ENCODE measurements at regions not wholly inside any gene's neighbourhood (a gene's known extent, or its start where the extent isn't known, plus 50 kb on each side); places are given as distances from the start of the nearest gene placed in this dataset.

DNA sequence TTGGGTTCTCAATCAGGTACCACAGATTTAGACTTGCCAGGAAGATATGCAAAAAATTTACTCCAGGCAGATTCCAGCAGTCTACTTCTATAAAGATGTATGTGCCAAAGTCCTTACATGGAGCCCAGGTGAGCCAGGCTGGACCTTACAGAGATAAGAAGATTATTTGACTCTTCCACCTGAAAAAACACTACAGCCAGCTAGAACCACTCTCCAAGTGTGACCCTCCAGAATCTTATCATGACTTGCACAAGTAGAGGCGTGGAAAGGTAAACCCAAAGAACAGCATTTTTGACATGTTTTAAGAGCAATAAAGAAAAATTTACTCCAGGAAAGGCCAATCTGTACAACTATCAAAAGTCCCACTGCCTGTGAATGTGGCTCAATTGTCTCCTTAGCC is 146.8 kb upstream of the DPT start:
- Mint-ChIP-seq H3K27ac (no peak overlapping the region), H3K4me1 (no peaks in the 10 kb centered on the region), H3K9me3 (peaks cover 0 to 4% (median 1%) of the 10 kb centered on the region in 7 donors), H3K4me3 (no peak overlapping the region), H3K36me3 (no peaks in the 10 kb centered on the region), H3K27me3 (peaks cover 9% of the 10 kb centered on the region)
- no peak overlapping the region for H3K27ac ChIP-seq (ENCODE audit: insufficient read depth, low read length, poor library complexity, severe bottlenecking)
- no peaks in the 10 kb centered on the region for H3K9me3 ChIP-seq (ENCODE audit: control insufficient read depth in 2 of 2, low read length in 2 of 2)
- H3K36me3 ChIP-seq (ENCODE audit: control insufficient read depth, insufficient read depth, low read length) = no peaks in the 10 kb centered on the region
- no peak overlapping the region for H3K4me3 ChIP-seq (ENCODE audit: low read depth, low read length)
- ATAC-seq (ENCODE audit: low read depth in 2 of 2) (no peak), DNase-seq (no peak)
- no peaks in the 10 kb centered on the region for H3K27me3 ChIP-seq (ENCODE audit: control insufficient read depth, insufficient read depth, low read length)
- H3K4me1 ChIP-seq (ENCODE audit: control insufficient read depth, insufficient read depth, low read length, poor library complexity, severe bottlenecking) = no peaks in the 10 kb centered on the region

- Mint-ChIP-seq H3K4me1 (no peaks in the 10 kb centered on the region), H3K27me3 (peaks cover 12% of the 10 kb centered on the region), H3K9me3 (peaks cover 0 to 4% (median 1%) of the 10 kb centered on the region in 7 donors), H3K4me3 (no peak overlapping the region), H3K36me3 (no peaks in the 10 kb centered on the region), H3K27ac (no peak overlapping the region)
- H3K4me3 ChIP-seq (ENCODE audit: low read depth, low read length) = no peak overlapping the region
- ATAC-seq (ENCODE audit: low read depth in 2 of 2) (no peak), DNase-seq (no peak)
- H3K4me1 ChIP-seq (ENCODE audit: control insufficient read depth, insufficient read depth, low read length, poor library complexity, severe bottlenecking) = no peaks in the 10 kb centered on the region
- no peaks in the 10 kb centered on the region for H3K9me3 ChIP-seq (ENCODE audit: control insufficient read depth in 2 of 2, low read length in 2 of 2)
- H3K27ac ChIP-seq (ENCODE audit: insufficient read depth, low read length, poor library complexity, severe bottlenecking) = no peak overlapping the region
- no peaks in the 10 kb centered on the region for H3K27me3 ChIP-seq (ENCODE audit: control insufficient read depth, insufficient read depth, low read length)
- H3K36me3 ChIP-seq (ENCODE audit: control insufficient read depth, insufficient read depth, low read length) = no peaks in the 10 kb centered on the region
Measured at GRCh38 chr1:168876830-168877229, 147.8 kb upstream of the DPT start.

GRCh38 chr1:168879896-168880734 is 151.1 kb upstream of the DPT start:
- no peaks in the 10 kb centered on the region for H3K27me3 ChIP-seq (ENCODE audit: control insufficient read depth, insufficient read depth, low read length)
- H3K27me3 Mint-ChIP-seq = peaks cover 16% of the 10 kb centered on the region
- no peaks in the 10 kb centered on the region for H3K9me3 ChIP-seq (ENCODE audit: control insufficient read depth in 2 of 2, low read length in 2 of 2)
- no peak for DNase-seq
- H3K9me3 Mint-ChIP-seq = peaks cover 0 to 8% (median 0%) of the 10 kb centered on the region in 7 donors
- no peak for ATAC-seq (ENCODE audit: low read depth in 2 of 2)
- H3K36me3 Mint-ChIP-seq = no peaks in the 10 kb centered on the region
- H3K36me3 ChIP-seq (ENCODE audit: control insufficient read depth, insufficient read depth, low read length) = no peaks in the 10 kb centered on the region
- H3K27ac ChIP-seq (ENCODE audit: insufficient read depth, low read length, poor library complexity, severe bottlenecking) = no peak overlapping the region
- no peak overlapping the region for H3K4me3 Mint-ChIP-seq
- no peaks in the 10 kb centered on the region for H3K4me1 ChIP-seq (ENCODE audit: control insufficient read depth, insufficient read depth, low read length, poor library complexity, severe bottlenecking)
- H3K4me1 Mint-ChIP-seq = no peaks in the 10 kb centered on the region
- no peak overlapping the region for H3K27ac Mint-ChIP-seq
- H3K4me3 ChIP-seq (ENCODE audit: low read depth, low read length) = no peak overlapping the region

- Mint-ChIP-seq H3K4me3 (no peak overlapping the region), H3K27ac (no peak overlapping the region), H3K27me3 (peaks cover 10% of the 10 kb centered on the region), H3K9me3 (peaks cover 0 to 11% (median 2%) of the 10 kb centered on the region in 7 donors), H3K4me1 (no peaks in the 10 kb centered on the region), H3K36me3 (no peaks in the 10 kb centered on the region)
- Histone ChIP-seq H3K9me3 (ENCODE audit: control insufficient read depth in 2 of 2, low read length in 2 of 2) (no peaks in the 10 kb centered on the region), H3K27me3 (ENCODE audit: control insufficient read depth, insufficient read depth, low read length) (no peaks in the 10 kb centered on the region), H3K4me3 (ENCODE audit: low read depth, low read length) (no peak overlapping the region), H3K36me3 (ENCODE audit: control insufficient read depth, insufficient read depth, low read length) (no peaks in the 10 kb centered on the region), H3K27ac (ENCODE audit: insufficient read depth, low read length, poor library complexity, severe bottlenecking) (no peak overlapping the region), H3K4me1 (ENCODE audit: control insufficient read depth, insufficient read depth, low read length, poor library complexity, severe bottlenecking) (no peaks in the 10 kb centered on the region)
- ATAC-seq (ENCODE audit: low read depth in 2 of 2) = no peak
- no peak for DNase-seq
Measured at GRCh38 chr1:168881656-168882260, 152.8 kb upstream of the DPT start.

DNA sequence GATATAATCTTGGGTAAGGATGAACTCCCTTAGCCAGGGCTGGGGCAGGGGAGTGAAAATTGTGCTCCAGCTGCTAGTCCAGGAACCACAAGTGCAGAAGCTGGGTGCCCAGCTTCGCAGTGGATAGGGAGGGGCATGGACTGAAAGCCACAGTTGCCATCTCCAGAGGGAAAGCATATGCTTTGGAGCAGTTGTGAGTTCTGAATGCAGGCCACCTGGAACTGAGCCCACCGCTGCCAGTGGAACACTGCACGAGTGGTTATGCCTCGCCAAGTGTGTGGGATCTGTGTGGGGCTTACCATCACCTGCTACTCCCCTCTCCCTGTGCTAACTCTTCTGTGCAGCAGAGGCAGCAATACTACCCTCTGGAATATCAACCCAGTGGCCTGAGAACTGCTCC is 158.4 kb upstream of the DPT start:
- Mint-ChIP-seq H3K9me3 (peaks cover 0 to 14% (median 2%) of the 10 kb centered on the region in 7 donors), H3K4me3 (no peak overlapping the region), H3K4me1 (no peaks in the 10 kb centered on the region), H3K27me3 (no peaks in the 10 kb centered on the region), H3K27ac (no peak overlapping the region), H3K36me3 (no peaks in the 10 kb centered on the region)
- no peak for ATAC-seq (ENCODE audit: low read depth in 2 of 2)
- no peak for DNase-seq
- no peaks in the 10 kb centered on the region for H3K4me1 ChIP-seq (ENCODE audit: control insufficient read depth, insufficient read depth, low read length, poor library complexity, severe bottlenecking)
- H3K27ac ChIP-seq (ENCODE audit: insufficient read depth, low read length, poor library complexity, severe bottlenecking) = no peak overlapping the region
- peaks cover 3% of the 10 kb centered on the region for H3K27me3 ChIP-seq (ENCODE audit: control insufficient read depth, insufficient read depth, low read length)
- H3K36me3 ChIP-seq (ENCODE audit: control insufficient read depth, insufficient read depth, low read length) = no peaks in the 10 kb centered on the region
- no peak overlapping the region for H3K4me3 ChIP-seq (ENCODE audit: low read depth, low read length)
- no peaks in the 10 kb centered on the region for H3K9me3 ChIP-seq (ENCODE audit: control insufficient read depth in 2 of 2, low read length in 2 of 2)

- Histone ChIP-seq H3K27ac (ENCODE audit: insufficient read depth, low read length, poor library complexity, severe bottlenecking) (no peak overlapping the region), H3K9me3 (ENCODE audit: control insufficient read depth in 2 of 2, low read length in 2 of 2) (no peaks in the 10 kb centered on the region), H3K4me1 (ENCODE audit: control insufficient read depth, insufficient read depth, low read length, poor library complexity, severe bottlenecking) (no peaks in the 10 kb centered on the region), H3K27me3 (ENCODE audit: control insufficient read depth, insufficient read depth, low read length) (peaks cover 7% of the 10 kb centered on the region), H3K4me3 (ENCODE audit: low read depth, low read length) (no peak overlapping the region), H3K36me3 (ENCODE audit: control insufficient read depth, insufficient read depth, low read length) (no peaks in the 10 kb centered on the region)
- Mint-ChIP-seq H3K4me1 (no peaks in the 10 kb centered on the region), H3K27me3 (no peaks in the 10 kb centered on the region), H3K27ac (no peak overlapping the region), H3K4me3 (no peak overlapping the region), H3K9me3 (peaks cover 0 to 14% (median 2%) of the 10 kb centered on the region in 7 donors), H3K36me3 (no peaks in the 10 kb centered on the region)
- ATAC-seq (ENCODE audit: low read depth in 2 of 2) (no peak), DNase-seq (peak in 1 of 3 donors; percentile 13)
Measured at GRCh38 chr1:168888418-168888817, 159.4 kb upstream of the DPT start.

- Mint-ChIP-seq H3K36me3 (no peaks in the 10 kb centered on the region), H3K4me1 (no peaks in the 10 kb centered on the region), H3K27me3 (peaks cover 11% of the 10 kb centered on the region), H3K9me3 (peaks cover 0 to 3% (median 0%) of the 10 kb centered on the region in 7 donors), H3K27ac (no peak overlapping the region), H3K4me3 (no peak overlapping the region)
- ATAC-seq (ENCODE audit: low read depth in 2 of 2) (no peak), DNase-seq (no peak)
- Histone ChIP-seq H3K4me1 (ENCODE audit: control insufficient read depth, insufficient read depth, low read length, poor library complexity, severe bottlenecking) (no peaks in the 10 kb centered on the region), H3K36me3 (ENCODE audit: control insufficient read depth, insufficient read depth, low read length) (no peaks in the 10 kb centered on the region), H3K27me3 (ENCODE audit: control insufficient read depth, insufficient read depth, low read length) (peaks cover 14% of the 10 kb centered on the region), H3K9me3 (ENCODE audit: control insufficient read depth in 2 of 2, low read length in 2 of 2) (no peaks in the 10 kb centered on the region), H3K4me3 (ENCODE audit: low read depth, low read length) (no peak overlapping the region), H3K27ac (ENCODE audit: insufficient read depth, low read length, poor library complexity, severe bottlenecking) (no peak overlapping the region)
Measured at GRCh38 chr1:168892931-168893330, 163.9 kb upstream of the DPT start.

DNA sequence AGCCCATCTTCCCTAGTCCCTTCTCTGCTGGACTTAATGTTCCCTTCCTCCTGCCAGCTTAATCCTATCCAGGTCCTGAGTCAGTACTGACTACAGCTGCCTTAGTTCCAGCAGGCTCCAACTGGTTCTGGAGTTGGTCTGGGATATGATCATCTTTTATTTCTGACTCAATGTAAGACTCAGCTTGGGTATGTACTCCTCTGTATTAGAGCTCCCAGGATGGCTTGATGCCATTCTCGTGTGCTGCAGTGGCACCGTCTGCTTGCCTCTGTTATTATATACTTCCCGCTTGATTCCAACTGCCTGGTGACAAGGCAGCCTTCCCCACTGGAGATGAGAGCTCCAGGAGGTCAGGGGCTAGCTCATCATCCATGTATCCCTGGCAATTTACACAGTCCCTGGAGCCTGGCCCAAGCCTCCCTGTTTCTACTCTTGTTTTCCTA is 164.4 kb upstream of the DPT start:
- Histone ChIP-seq H3K27me3 (ENCODE audit: control insufficient read depth, insufficient read depth, low read length) (peaks cover 14% of the 10 kb centered on the region), H3K27ac (ENCODE audit: insufficient read depth, low read length, poor library complexity, severe bottlenecking) (no peak overlapping the region), H3K4me1 (ENCODE audit: control insufficient read depth, insufficient read depth, low read length, poor library complexity, severe bottlenecking) (no peaks in the 10 kb centered on the region), H3K4me3 (ENCODE audit: low read depth, low read length) (no peak overlapping the region), H3K36me3 (ENCODE audit: control insufficient read depth, insufficient read depth, low read length) (no peaks in the 10 kb centered on the region), H3K9me3 (ENCODE audit: control insufficient read depth in 2 of 2, low read length in 2 of 2) (no peaks in the 10 kb centered on the region)
- ATAC-seq (ENCODE audit: low read depth in 2 of 2) = no peak
- H3K4me1 Mint-ChIP-seq = no peaks in the 10 kb centered on the region
- no peak for DNase-seq
- H3K27me3 Mint-ChIP-seq = peaks cover 13% of the 10 kb centered on the region
- no peak overlapping the region for H3K27ac Mint-ChIP-seq
- H3K9me3 Mint-ChIP-seq = peaks cover 0 to 2% (median 0%) of the 10 kb centered on the region in 7 donors
- no peaks in the 10 kb centered on the region for H3K36me3 Mint-ChIP-seq
- no peak overlapping the region for H3K4me3 Mint-ChIP-seq
